Activated T-cell treated with anti-CD3 and anti-CD28 coated beads, Interleukin-2, amount 50 U/mL, for 24 hours (primary cell): ENCODE measurements at regions not wholly inside any gene's neighbourhood (a gene's known extent, or its start where the extent isn't known, plus 50 kb on each side); places are given as distances from the start of the nearest gene placed in this dataset.

ENCODE experiments used
- DNase-seq: peaks from one replicate; pipeline ENCODE4 v3.0.0-alpha.2; 2020
- H3K27ac Mint-ChIP-seq: 2 replicates; pipeline ENCODE4 v1.8.0; 2020; ENCODE audit warnings: mild to moderate bottlenecking, mixed read lengths
- H3K27me3 Mint-ChIP-seq: 2 replicates; pipeline ENCODE4 v1.8.0; 2020; ENCODE audit warnings: mixed read lengths
- H3K36me3 Mint-ChIP-seq: 2 replicates; pipeline ENCODE4 v1.8.0; 2020; ENCODE audit warnings: low read depth, mixed read lengths
- H3K4me1 Mint-ChIP-seq: 2 replicates; pipeline ENCODE4 v1.8.0; 2020; ENCODE audit warnings: low read depth, mixed read lengths
- H3K4me3 Mint-ChIP-seq: 2 replicates; pipeline ENCODE4 v1.8.0; 2020; ENCODE audit warnings: mild to moderate bottlenecking, moderate library complexity, mixed read lengths
- H3K9me3 Mint-ChIP-seq: 2 replicates; pipeline ENCODE4 v1.8.0; 2020; ENCODE audit warnings: mixed read lengths

DNA sequence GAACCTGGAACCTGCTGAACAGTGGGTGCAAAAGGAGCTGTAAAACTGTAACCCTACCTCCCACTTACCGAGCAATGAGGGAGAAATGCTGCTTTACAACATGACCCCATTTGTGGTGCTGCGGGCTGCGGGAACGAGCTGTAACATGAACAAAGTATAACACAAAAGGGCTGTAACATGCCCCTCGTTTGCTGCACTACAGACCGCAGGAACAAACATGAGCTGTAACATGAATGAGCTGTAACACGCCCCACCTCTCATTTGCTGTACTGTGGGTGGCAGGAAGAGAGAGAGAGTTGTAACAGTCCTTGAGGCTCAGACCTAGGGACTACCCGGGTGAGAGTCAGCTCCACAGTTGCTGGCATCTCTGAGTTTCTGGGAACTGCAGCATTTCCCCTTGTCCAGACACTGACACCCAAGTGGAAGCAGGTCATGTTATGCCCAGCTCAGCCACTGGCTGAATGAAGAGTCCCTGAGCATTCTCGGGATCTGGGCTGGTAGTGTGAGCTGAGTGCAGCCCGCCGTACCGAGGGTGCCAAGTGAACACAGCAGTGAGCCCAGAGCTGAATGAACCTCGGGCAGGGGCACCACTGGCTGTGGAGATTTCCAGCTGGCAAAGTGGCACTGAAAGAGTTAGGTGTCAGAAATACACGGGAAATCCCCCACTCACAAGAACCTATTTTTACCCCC is 1385.3 kb upstream of the SPRY2 start:
- H3K4me3 Mint-ChIP-seq: no peak overlapping the region
- H3K9me3 Mint-ChIP-seq: peaks cover 21% of the 10 kb centered on the region
- DNase-seq: no peak
- no peak overlapping the region for H3K27ac Mint-ChIP-seq
- H3K4me1 Mint-ChIP-seq: no peaks in the 10 kb centered on the region
- no peaks in the 10 kb centered on the region for H3K27me3 Mint-ChIP-seq
- no peaks in the 10 kb centered on the region for H3K36me3 Mint-ChIP-seq

DNA sequence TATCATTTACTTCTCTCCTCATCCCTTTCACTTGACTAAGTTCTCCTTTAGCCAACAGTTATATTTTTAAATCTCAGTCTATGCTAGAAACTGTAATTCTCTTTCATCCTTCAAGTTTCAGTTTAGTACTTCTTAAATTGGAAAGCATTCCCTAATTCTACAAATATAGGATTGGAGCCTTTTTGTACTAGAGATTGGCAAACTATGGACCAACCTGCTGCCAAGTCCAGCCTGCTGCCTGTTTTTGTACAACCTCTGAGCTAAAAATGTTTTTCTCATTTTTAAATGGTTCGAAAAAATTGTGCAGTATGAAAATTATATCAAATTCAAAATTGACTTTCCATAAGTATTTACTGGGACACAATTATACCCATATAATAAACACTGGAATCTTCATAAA is 1381.5 kb upstream of the SPRY2 start:
- peaks cover 12% of the 10 kb centered on the region for H3K9me3 Mint-ChIP-seq
- no peaks in the 10 kb centered on the region for H3K36me3 Mint-ChIP-seq
- no peak for DNase-seq
- no peaks in the 10 kb centered on the region for H3K27me3 Mint-ChIP-seq
- no peaks in the 10 kb centered on the region for H3K4me1 Mint-ChIP-seq
- H3K27ac Mint-ChIP-seq: no peak overlapping the region
- H3K4me3 Mint-ChIP-seq: no peak overlapping the region

GRCh38 chr13:81721400-81721799 is 1380.5 kb upstream of the SPRY2 start:
- H3K9me3 Mint-ChIP-seq: peaks cover 9% of the 10 kb centered on the region
- no peaks in the 10 kb centered on the region for H3K27me3 Mint-ChIP-seq
- no peaks in the 10 kb centered on the region for H3K36me3 Mint-ChIP-seq
- no peak for DNase-seq
- no peak overlapping the region for H3K27ac Mint-ChIP-seq
- H3K4me3 Mint-ChIP-seq: no peak overlapping the region
- no peaks in the 10 kb centered on the region for H3K4me1 Mint-ChIP-seq

DNA sequence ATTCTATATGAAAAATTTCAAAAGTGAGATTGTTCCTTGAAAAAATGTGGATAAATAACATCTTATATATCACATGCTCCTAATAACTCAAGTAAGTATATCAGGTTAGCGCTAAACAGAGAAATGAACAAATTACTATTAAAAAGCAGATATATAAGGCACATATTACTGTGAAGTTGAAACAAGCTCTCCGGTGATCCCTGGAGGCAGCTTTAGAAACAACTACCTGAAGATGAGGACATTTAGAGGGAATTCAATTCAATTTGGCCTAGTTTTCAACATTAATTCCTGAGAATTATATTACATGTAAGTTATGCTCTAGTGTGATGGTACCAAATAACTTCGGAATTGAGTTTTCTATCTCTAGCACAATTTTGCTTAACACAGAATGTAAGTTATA is 1373.6 kb upstream of the SPRY2 start:
- no peaks in the 10 kb centered on the region for H3K36me3 Mint-ChIP-seq
- no peak overlapping the region for H3K27ac Mint-ChIP-seq
- no peaks in the 10 kb centered on the region for H3K4me1 Mint-ChIP-seq
- DNase-seq: no peak
- H3K9me3 Mint-ChIP-seq: peaks cover 14% of the 10 kb centered on the region
- H3K27me3 Mint-ChIP-seq: no peaks in the 10 kb centered on the region
- no peak overlapping the region for H3K4me3 Mint-ChIP-seq

GRCh38 chr13:81713201-81713600 is 1372.3 kb upstream of the SPRY2 start:
- H3K27ac Mint-ChIP-seq: no peak overlapping the region
- H3K4me3 Mint-ChIP-seq: no peak overlapping the region
- no peak for DNase-seq
- H3K4me1 Mint-ChIP-seq: no peaks in the 10 kb centered on the region
- no peaks in the 10 kb centered on the region for H3K36me3 Mint-ChIP-seq
- H3K27me3 Mint-ChIP-seq: no peaks in the 10 kb centered on the region
- peaks cover 13% of the 10 kb centered on the region for H3K9me3 Mint-ChIP-seq

- Mint-ChIP-seq H3K36me3 (no peaks in the 10 kb centered on the region), H3K9me3 (peaks cover 21% of the 10 kb centered on the region)
- DNase-seq: no peak
Measured at GRCh38 chr13:81697826-81698225, 1356.9 kb upstream of the SPRY2 start.

DNA sequence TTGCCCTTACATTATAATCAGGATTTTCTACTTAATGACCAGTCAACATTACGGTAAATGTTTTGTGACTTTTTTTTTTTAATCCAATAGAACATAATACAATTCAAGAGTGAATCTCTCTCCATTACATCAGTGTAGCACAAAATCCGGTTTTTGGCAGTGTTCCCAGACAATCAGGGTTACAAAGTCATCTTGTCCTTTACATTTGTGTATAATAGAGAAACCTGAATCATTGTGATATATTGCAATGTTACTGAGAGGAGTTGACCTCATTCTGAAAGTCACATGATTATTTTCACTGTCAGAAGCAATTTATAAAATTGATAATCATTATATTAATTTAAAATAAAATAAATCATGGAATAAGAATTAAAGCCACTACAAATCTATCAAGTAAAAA is 1346.0 kb upstream of the SPRY2 start:
- Mint-ChIP-seq H3K9me3 (peaks cover 13% of the 10 kb centered on the region), H3K36me3 (no peaks in the 10 kb centered on the region), H3K4me1 (no peaks in the 10 kb centered on the region)

More at GRCh38 chr13:81697826-81698225, 1356.9 kb upstream of the SPRY2 start:
- Mint-ChIP-seq H3K4me1 (no peaks in the 10 kb centered on the region), H3K27ac (no peak overlapping the region), H3K4me3 (no peak overlapping the region), H3K27me3 (no peaks in the 10 kb centered on the region)

DNA sequence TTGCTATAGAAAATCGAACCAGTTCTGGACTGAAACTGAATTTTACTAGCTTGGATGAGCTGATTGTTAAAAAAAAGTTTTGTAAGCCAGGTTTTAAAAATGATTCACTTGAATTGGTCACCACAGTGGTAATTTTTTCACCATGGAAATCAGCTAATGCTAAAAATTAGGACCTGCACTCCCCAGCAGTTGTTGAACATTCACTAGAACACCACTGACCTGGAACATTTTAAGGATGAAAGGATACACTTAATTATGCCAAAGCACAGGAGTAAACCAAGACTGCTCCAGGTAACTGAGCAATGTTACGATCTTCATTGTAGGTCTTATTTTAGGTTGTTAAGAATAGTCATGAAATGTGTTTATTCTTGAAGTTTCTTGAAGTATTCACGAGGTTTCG is 1342.6 kb upstream of the SPRY2 start:
- DNase-seq: no peak
- peaks cover 8% of the 10 kb centered on the region for H3K9me3 Mint-ChIP-seq
- no peaks in the 10 kb centered on the region for H3K27me3 Mint-ChIP-seq

More for the DNA sequence above, 1346.0 kb upstream of the SPRY2 start:
- Mint-ChIP-seq H3K27me3 (no peaks in the 10 kb centered on the region), H3K4me3 (no peak overlapping the region), H3K27ac (no peak overlapping the region)
- no peak for DNase-seq

GRCh38 chr13:81682081-81682630 is 1341.2 kb upstream of the SPRY2 start:
- Mint-ChIP-seq H3K27ac (no peak overlapping the region), H3K36me3 (no peaks in the 10 kb centered on the region), H3K4me1 (no peaks in the 10 kb centered on the region), H3K9me3 (peaks cover 10% of the 10 kb centered on the region), H3K27me3 (no peaks in the 10 kb centered on the region), H3K4me3 (no peak overlapping the region)
- DNase-seq: no peak

More for the DNA sequence above, 1342.6 kb upstream of the SPRY2 start:
- no peak overlapping the region for H3K27ac Mint-ChIP-seq
- no peaks in the 10 kb centered on the region for H3K4me1 Mint-ChIP-seq
- H3K4me3 Mint-ChIP-seq: no peak overlapping the region
- no peaks in the 10 kb centered on the region for H3K36me3 Mint-ChIP-seq

DNA sequence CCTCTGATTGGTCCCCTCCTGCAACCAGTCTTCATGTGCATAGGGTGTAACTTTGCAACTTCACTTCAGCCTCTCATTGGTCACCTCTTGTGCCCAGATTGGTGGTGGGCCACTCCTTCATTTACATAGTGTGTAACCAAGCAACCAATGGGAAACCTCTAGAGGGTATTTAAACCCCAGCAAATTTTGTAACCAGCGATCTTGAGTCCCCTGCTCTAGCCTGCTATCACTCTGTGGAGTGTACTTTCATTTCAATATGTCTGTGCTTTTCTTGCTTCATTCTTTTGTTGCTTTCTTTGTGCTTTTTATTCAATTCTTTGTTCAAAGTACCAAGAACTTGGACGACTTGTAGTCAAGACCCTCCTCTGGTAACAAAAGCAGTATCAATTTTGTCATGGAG is 1336.9 kb upstream of the SPRY2 start:
- no peak for DNase-seq
- no peaks in the 10 kb centered on the region for H3K4me1 Mint-ChIP-seq
- H3K4me3 Mint-ChIP-seq: no peak overlapping the region
- no peak overlapping the region for H3K27ac Mint-ChIP-seq
- H3K36me3 Mint-ChIP-seq: no peaks in the 10 kb centered on the region
- H3K9me3 Mint-ChIP-seq: peaks cover 2% of the 10 kb centered on the region
- no peaks in the 10 kb centered on the region for H3K27me3 Mint-ChIP-seq

DNA sequence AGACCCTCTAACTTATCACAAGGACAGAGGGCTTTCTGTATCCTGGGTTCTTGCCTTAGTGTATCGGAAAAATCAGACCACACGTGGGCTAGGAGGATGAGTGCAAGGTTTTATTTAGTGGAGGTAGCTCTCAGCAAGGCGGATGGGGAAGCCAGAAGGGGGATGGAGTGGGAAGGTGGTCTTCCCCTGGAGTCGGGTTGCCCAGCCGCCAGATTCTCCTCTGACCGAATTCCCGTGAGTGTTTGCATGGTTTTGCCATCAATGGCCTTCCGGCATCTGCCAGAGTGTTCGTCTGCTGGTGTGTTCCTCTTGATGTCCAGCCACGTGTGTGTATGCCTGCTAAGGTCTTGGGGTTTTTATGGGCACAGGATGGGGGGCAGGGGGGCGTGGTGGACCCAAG is 1335.1 kb upstream of the SPRY2 start:
- H3K27me3 Mint-ChIP-seq: no peaks in the 10 kb centered on the region
- H3K9me3 Mint-ChIP-seq: peaks cover 4% of the 10 kb centered on the region
- no peaks in the 10 kb centered on the region for H3K4me1 Mint-ChIP-seq
- H3K36me3 Mint-ChIP-seq: no peaks in the 10 kb centered on the region
- no peak overlapping the region for H3K4me3 Mint-ChIP-seq
- DNase-seq: no peak
- no peak overlapping the region for H3K27ac Mint-ChIP-seq

GRCh38 chr13:81671064-81671463 is 1330.1 kb upstream of the SPRY2 start:
- H3K4me1 Mint-ChIP-seq: no peaks in the 10 kb centered on the region
- H3K9me3 Mint-ChIP-seq: peaks cover 22% of the 10 kb centered on the region
- no peaks in the 10 kb centered on the region for H3K27me3 Mint-ChIP-seq
- H3K27ac Mint-ChIP-seq: no peak overlapping the region
- H3K36me3 Mint-ChIP-seq: no peaks in the 10 kb centered on the region
- no peak overlapping the region for H3K4me3 Mint-ChIP-seq
- DNase-seq: no peak

- H3K27ac Mint-ChIP-seq: no peak overlapping the region
- no peaks in the 10 kb centered on the region for H3K27me3 Mint-ChIP-seq
- no peak for DNase-seq
- no peaks in the 10 kb centered on the region for H3K36me3 Mint-ChIP-seq
- H3K9me3 Mint-ChIP-seq: peaks cover 22% of the 10 kb centered on the region
- H3K4me3 Mint-ChIP-seq: no peak overlapping the region
- no peaks in the 10 kb centered on the region for H3K4me1 Mint-ChIP-seq
Measured at GRCh38 chr13:81670048-81670447, 1329.1 kb upstream of the SPRY2 start.

GRCh38 chr13:81664872-81665271 is 1323.9 kb upstream of the SPRY2 start:
- no peak overlapping the region for H3K4me3 Mint-ChIP-seq
- H3K36me3 Mint-ChIP-seq: no peaks in the 10 kb centered on the region
- no peak overlapping the region for H3K27ac Mint-ChIP-seq
- H3K27me3 Mint-ChIP-seq: no peaks in the 10 kb centered on the region
- H3K4me1 Mint-ChIP-seq: no peaks in the 10 kb centered on the region
- H3K9me3 Mint-ChIP-seq: peaks cover 17% of the 10 kb centered on the region
- no peak for DNase-seq

DNA sequence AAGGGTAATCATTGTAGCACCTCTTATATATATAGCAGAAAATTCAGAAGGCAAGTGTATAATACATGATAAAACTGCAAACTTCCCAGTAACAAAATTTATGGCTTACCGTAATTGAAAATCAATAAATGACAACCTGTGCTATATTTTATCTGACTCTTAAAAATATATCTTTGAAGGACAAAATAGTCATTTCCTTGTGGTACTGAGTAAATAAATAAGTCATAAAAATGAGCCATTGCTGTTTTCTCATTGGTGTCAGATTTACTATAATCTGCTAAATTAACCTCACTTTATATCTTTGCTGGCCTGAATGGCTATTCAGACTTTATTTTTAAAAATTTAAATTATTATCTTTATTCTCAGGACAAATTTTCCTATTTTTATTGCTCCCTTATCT is 1319.1 kb upstream of the SPRY2 start:
- H3K4me3 Mint-ChIP-seq: no peak overlapping the region
- H3K4me1 Mint-ChIP-seq: no peaks in the 10 kb centered on the region
- DNase-seq: no peak
- H3K36me3 Mint-ChIP-seq: no peaks in the 10 kb centered on the region
- peaks cover 20% of the 10 kb centered on the region for H3K9me3 Mint-ChIP-seq
- H3K27ac Mint-ChIP-seq: no peak overlapping the region
- H3K27me3 Mint-ChIP-seq: no peaks in the 10 kb centered on the region
